ENCODE measurements at regions not wholly inside any gene's neighbourhood (a gene's known extent, or its start where the extent isn't known, plus 50 kb on each side); places are given as distances from the start of the nearest gene placed in this dataset.

GRCh38 chr20:57094252-57094891 lies 172.1 kb downstream of the BMP7 start:
- TF ChIP-seq CTCF (IDR thresholded peaks at IDR 0.05), result no peak
- DNase-seq (ENCODE audit: low spot score in 2 of 2), result no peak
- Histone ChIP-seq H3K36me3 (no peaks in the 10 kb centered on the region), H3K27ac (no peak overlapping the region), H3K27me3 (no peaks in the 10 kb centered on the region), H3K9me3 (no peaks in the 10 kb centered on the region), H3K4me3 (no peak overlapping the region), H3K4me1 (no peaks in the 10 kb centered on the region)
- intact Hi-C loops (cut with DNase I), result loop anchor here (5.0 kb wide), 1 partner anchor 253 kb away; no protein-coding TSS in a partner anchor

- no peak overlapping the region for H3K4me3 ChIP-seq
- no peak overlapping the region for H3K27ac ChIP-seq
- intact Hi-C loops (cut with DNase I), result loop anchor here (5.0 kb wide), 1 partner anchor 252 kb away; no protein-coding TSS in a partner anchor
- no peaks in the 10 kb centered on the region for H3K36me3 ChIP-seq
- no peak for DNase-seq (ENCODE audit: low spot score in 2 of 2)
- no peaks in the 10 kb centered on the region for H3K9me3 ChIP-seq
- H3K4me1 ChIP-seq, result no peaks in the 10 kb centered on the region
- H3K27me3 ChIP-seq, result no peaks in the 10 kb centered on the region
- no peak for TF ChIP-seq CTCF (IDR thresholded peaks at IDR 0.05)
These were observed 171.4 kb downstream of the BMP7 start for GRCh38 chr20:57094991-57095390.

- H3K4me3 ChIP-seq, result no peak overlapping the region
- no peaks in the 10 kb centered on the region for H3K36me3 ChIP-seq
- H3K27ac ChIP-seq, result no peak overlapping the region
- intact Hi-C loops (cut with DNase I), result no loop called here
- no peaks in the 10 kb centered on the region for H3K27me3 ChIP-seq
- no peaks in the 10 kb centered on the region for H3K4me1 ChIP-seq
- no peaks in the 10 kb centered on the region for H3K9me3 ChIP-seq
- DNase-seq (ENCODE audit: low spot score in 2 of 2), result no peak
- no peak for TF ChIP-seq CTCF (IDR thresholded peaks at IDR 0.05)
These were observed 171.0 kb downstream of the BMP7 start for GRCh38 chr20:57095426-57095825.

GRCh38 chr20:57097245-57097915 lies 169.1 kb downstream of the BMP7 start:
- Histone ChIP-seq H3K4me1 (no peaks in the 10 kb centered on the region), H3K27me3 (no peaks in the 10 kb centered on the region), H3K36me3 (no peaks in the 10 kb centered on the region), H3K9me3 (no peaks in the 10 kb centered on the region), H3K27ac (no peak overlapping the region), H3K4me3 (no peak overlapping the region)
- no peak for DNase-seq (ENCODE audit: low spot score in 2 of 2)
- TF ChIP-seq CTCF (IDR thresholded peaks at IDR 0.05), result no peak
- intact Hi-C loops (cut with DNase I), result no loop called here

- no peaks in the 10 kb centered on the region for H3K4me1 ChIP-seq
- H3K4me3 ChIP-seq, result no peak overlapping the region
- H3K9me3 ChIP-seq, result no peaks in the 10 kb centered on the region
- intact Hi-C loops (cut with DNase I), result no loop called here
- no peak for DNase-seq (ENCODE audit: low spot score in 2 of 2)
- no peaks in the 10 kb centered on the region for H3K27me3 ChIP-seq
- no peak for TF ChIP-seq CTCF (IDR thresholded peaks at IDR 0.05)
- no peaks in the 10 kb centered on the region for H3K36me3 ChIP-seq
- no peak overlapping the region for H3K27ac ChIP-seq
These were observed 164.3 kb downstream of the BMP7 start for GRCh38 chr20:57102160-57102559.

All from ascending aorta (tissue), 2 donors.